K562 (cell line): ENCODE measurements at regions not wholly inside any gene's neighbourhood (a gene's known extent, or its start where the extent isn't known, plus 50 kb on each side); places are given as distances from the start of the nearest gene placed in this dataset.

Source experiments
- ATAC-seq: fragments of 200-7000 bp; cut with Tn5 transposase; 3 replicates; pipeline ENCODE4 v1.9.1; 2020; ENCODE audit warnings: moderate library complexity
- BruUV-seq: library from RNA; stranded (reverse); fragments of 400-500 nt; replicated peaks from 2 replicates; lab custom pipeline; 2021; lab: Mats Ljungman, UMichigan
- CTCF ChIA-PET: fragments of 300-600 bp; formaldehyde crosslinking; extraction: SDS; loops from one replicate; lab custom pipeline; 2021; ENCODE audit warnings: low intra/inter-chr PET ratio; lab: Yijun Ruan, JAX
- POLR2A ChIA-PET: fragments of 300-600, 350-650 bp; sonication (Branson Sonifier 250); formaldehyde crosslinking; extraction: SDS; loops from one replicate; lab custom pipeline; 2021; ENCODE audit warnings: antibody characterized with exemption, inconsistent platforms; lab: Yijun Ruan, JAX
- DNase-seq, 4 experiments: peaks; one replicate each; pipeline versions ENCODE4 v3.0.0 to v3.0.0-alpha.2; 2011 to 2018; ENCODE audit warnings: low spot score in 3 of 4, mixed read lengths in 3 of 4; ENCODE audit errors: extremely low read depth in 1 of 4
- FAIRE-seq: peaks from 2 replicates; lab custom pipeline; 2011; peaks lifted over from hg19 to GRCh38; lab: Jason Lieb, UNC
- H2AFZ ChIP-seq: 2 replicates; pipeline ENCODE4 v1.6.0; 2011; ENCODE audit warnings: low read depth, low read length, control low read depth, inconsistent platforms
- H3K27ac ChIP-seq: fragments of 200-600 bp; 3 replicates; pipeline ENCODE4 v1.8.0; 2011; ENCODE audit warnings: low read depth, mild to moderate bottlenecking, control low read depth, inconsistent platforms, low read length, moderate library complexity, mixed read lengths; ENCODE audit errors: extremely low read depth
- H3K27me3 ChIP-seq, 2 experiments: fragments of 300-600 bp in 1 of 2; 2 replicates in 1 of 2; 3 replicates in 1 of 2; pipeline versions ENCODE4 v1.6.0 to v1.8.0; 2011; ENCODE audit warnings: inconsistent platforms in 2 of 2, low read length in 2 of 2, mild to moderate bottlenecking in 1 of 2, mixed read lengths in 1 of 2, moderate library complexity in 1 of 2; ENCODE audit not compliant: control insufficient read depth in 2 of 2, insufficient read depth in 2 of 2
- H3K36me3 ChIP-seq: fragments of 300-600 bp; 3 replicates; pipeline ENCODE4 v1.8.0; 2011; ENCODE audit warnings: mild to moderate bottlenecking, low read length, inconsistent platforms; ENCODE audit not compliant: control insufficient read depth, insufficient read depth
- H3K4me1 ChIP-seq, 2 experiments: fragments of 200-600 bp in 1 of 2; replicated peaks in 1 of 2; 2 replicates in 1 of 2; 3 replicates in 1 of 2; pipeline versions ENCODE4 v1.5.1 to v1.8.0; 2011; ENCODE audit warnings: inconsistent platforms in 2 of 2, low read length in 2 of 2, mild to moderate bottlenecking in 1 of 2, mixed read lengths in 1 of 2, moderate library complexity in 1 of 2; ENCODE audit not compliant: control insufficient read depth in 2 of 2, insufficient read depth in 2 of 2
- H3K4me2 ChIP-seq: 2 replicates; pipeline ENCODE4 v1.6.1; 2011; ENCODE audit warnings: low read length, control low read depth, inconsistent platforms, mixed read lengths; ENCODE audit not compliant: insufficient read depth
- H3K4me3 ChIP-seq: fragments of 200-600 bp; sonication (generic), shearing (Covaris generic); 2 replicates; pipeline ENCODE4 v1.5.1; 2016; ENCODE audit warnings: control low read depth, inconsistent platforms
- H3K79me2 ChIP-seq: fragments of 200-600 bp; 3 replicates; pipeline ENCODE4 v1.8.0; 2011; ENCODE audit warnings: low read length, inconsistent platforms; ENCODE audit not compliant: control insufficient read depth, insufficient read depth
- H3K9ac ChIP-seq, 2 experiments: 2 replicates each; pipeline versions ENCODE4 v1.6.0 to v1.6.1; 2011; ENCODE audit warnings: low read depth in 2 of 2, low read length in 2 of 2, control low read depth in 1 of 2, inconsistent platforms in 1 of 2, mild to moderate bottlenecking in 1 of 2, mixed read lengths in 1 of 2; ENCODE audit not compliant: insufficient read depth in 1 of 2
- H3K9me1 ChIP-seq: one replicate; pipeline ENCODE4 v1.6.0; 2011; ENCODE audit warnings: inconsistent platforms, mild to moderate bottlenecking, low read length, moderate library complexity; ENCODE audit not compliant: control insufficient read depth, insufficient read depth
- H3K9me3 ChIP-seq: replicated peaks from 2 replicates; pipeline ENCODE4 v1.5.1; 2011; ENCODE audit warnings: low read depth, low read length, inconsistent platforms; ENCODE audit not compliant: control insufficient read depth, insufficient read depth
- H4K20me1 ChIP-seq: replicated peaks from 2 replicates; pipeline ENCODE4 v1.6.1; 2011; ENCODE audit warnings: low read length, inconsistent platforms, mixed read lengths; ENCODE audit not compliant: control insufficient read depth, insufficient read depth
- KHSRP ChIP-seq: fragments of 450-650 bp; IDR thresholded peaks from 2 replicates; pipeline ENCODE4 v1.6.1; 2017
- POLR2G ChIP-seq: fragments of 200-400 bp; formaldehyde crosslinking; IDR thresholded peaks from 2 replicates; pipeline ENCODE4 v1.6.1; 2017; ENCODE audit warnings: low read depth, mild to moderate bottlenecking, antibody characterized with exemption, low read length, moderate library complexity
- RBM39 ChIP-seq: fragments of 200-400 bp; formaldehyde crosslinking; optimal IDR thresholded peaks from 2 replicates; pipeline ENCODE3; 2018; ENCODE audit warnings: low read depth, low read length
- SMC3 ChIP-seq: conservative IDR thresholded peaks from 2 replicates; pipeline ENCODE4 v1.6.1; 2011; ENCODE audit warnings: low read depth, low read length, improper control_type of control experiment; ENCODE audit not compliant: insufficient read depth
- ZNF184 ChIP-seq: sonication (generic); formaldehyde crosslinking; IDR thresholded peaks from 2 replicates; pipeline ENCODE4 v1.5.0; 2020; ENCODE audit warnings: missing genetic modification reagents
- WGBS: fragments of 100-300 bp; shearing (Covaris generic); methylation state at CpG from one replicate; pipeline ENCODE4 v1.1.6; 2016; ENCODE audit warnings: low coverage, mixed read lengths; ENCODE audit not compliant: insufficient coverage; ENCODE audit errors: missing lambda C conversion rate; 5-methylcytosine and 5-hydroxymethylcytosine counted together
- in situ Hi-C: fragments of 300-500 bp; cut with MboI; formaldehyde crosslinking; loops from 4 replicates; pipeline ENCODE4 v1.15.0; 2018; ENCODE audit warnings: inconsistent platforms, mixed read lengths
- intact Hi-C: fragments of 100-400 bp; cut with micrococcal nuclease; formaldehyde crosslinking; loops from 2 replicates; pipeline ENCODE4 v1.14.2; 2022
- TF ChIP-seq, protein P1 (sequence below): sonication (generic); formaldehyde crosslinking; IDR thresholded peaks from 2 replicates; pipeline ENCODE4 v1.8.1; 2023; ENCODE audit warnings: mild to moderate bottlenecking, missing genetic modification reagents
- TF ChIP-seq, protein P2 (sequence below), 3 experiments: IDR thresholded peaks in 2 of 3; conservative IDR thresholded peaks in 1 of 3; 2 replicates each; pipeline ENCODE4 v1.5.1; 2011 to 2012; ENCODE audit warnings: low read length in 3 of 3, mild to moderate bottlenecking in 3 of 3, control low read depth in 2 of 3, improper control_type of control experiment in 1 of 3, inconsistent platforms in 1 of 3, low read depth in 1 of 3, mixed read lengths in 1 of 3, moderate library complexity in 1 of 3; ENCODE audit not compliant: insufficient read depth in 2 of 3

DNA sequence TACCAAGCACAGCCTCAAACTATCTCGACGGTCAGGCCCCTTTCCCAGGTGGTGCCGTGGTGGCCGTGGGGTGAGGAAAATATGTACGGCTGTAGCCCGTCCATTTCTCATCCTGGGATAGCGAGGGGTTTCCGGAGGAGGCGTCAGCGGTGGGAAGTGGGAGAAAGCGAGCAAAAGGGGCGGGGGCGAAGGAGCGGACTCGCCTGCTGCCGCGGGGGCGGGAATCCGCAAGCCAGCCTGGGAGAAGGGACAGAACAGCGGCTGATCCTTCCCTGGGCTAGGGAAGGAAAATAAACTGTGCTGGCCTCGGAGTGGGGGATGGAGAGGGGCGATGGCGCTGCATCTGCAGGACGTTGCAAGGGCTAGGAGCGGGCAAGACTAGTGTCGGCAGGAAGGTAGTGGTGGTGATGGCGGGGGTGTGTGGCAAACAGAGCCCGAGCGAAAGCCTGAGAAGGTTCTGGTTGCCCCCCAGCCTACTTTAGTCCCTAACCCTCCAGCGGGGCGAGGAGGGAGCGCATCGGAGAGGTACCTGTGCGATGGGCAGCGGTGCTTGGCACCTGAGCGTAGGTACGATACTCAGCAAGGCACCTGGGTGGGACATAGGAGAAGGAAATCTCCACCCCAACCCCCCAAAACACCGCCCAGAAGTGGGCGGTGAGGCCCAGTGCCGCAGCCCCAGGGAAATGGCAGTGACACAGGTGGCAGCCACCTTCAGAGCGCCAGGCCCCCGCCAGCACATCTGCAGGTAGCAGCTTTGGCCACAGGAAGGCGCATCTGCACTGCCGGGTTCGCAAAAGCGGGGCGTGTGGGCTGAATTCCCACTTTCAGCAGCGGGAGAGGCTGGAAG lies 49.9 kb upstream of the STEAP1B start:
- Histone ChIP-seq H2AFZ (no peak overlapping the region), H4K20me1 (no peaks in the 10 kb centered on the region), H3K9ac (no peak overlapping the region), H3K9me1 (no peaks in the 10 kb centered on the region), H3K36me3 (no peaks in the 10 kb centered on the region), H3K27ac (no peak overlapping the region), H3K27me3 (no peaks in the 10 kb centered on the region), H3K4me3 (no peak overlapping the region), H3K79me2 (no peaks in the 10 kb centered on the region; the same call in 2 of the 3 replicates), H3K4me2 (no peak overlapping the region), H3K4me1 (peaks cover 0 to 8% of the 10 kb centered on the region in 2 experiments; a peak in 1 of 5 replicates), H3K9me3 (no peaks in the 10 kb centered on the region)
- POLR2A ChIA-PET, result interaction anchor here (0.6 kb wide), 1 partner anchor 164 kb away, joined by 3 read pairs; no protein-coding TSS in a partner anchor
- DNase-seq (no peak), ATAC-seq (0 out of 3 replicates have a peak, but pooled peaks have one; percentile 46), FAIRE-seq (no peak)
- TF ChIP-seq RBM39 (no peak), POLR2G (0 out of 2 replicates have a peak, but pooled peaks have one; percentile 21), KHSRP (no peak), ZNF184 (CRISPR knock-in tag) (no peak), SMC3 (0 out of 2 replicates have a peak, but pooled peaks have one; percentile 9)
- TF ChIP-seq, protein P1, sequence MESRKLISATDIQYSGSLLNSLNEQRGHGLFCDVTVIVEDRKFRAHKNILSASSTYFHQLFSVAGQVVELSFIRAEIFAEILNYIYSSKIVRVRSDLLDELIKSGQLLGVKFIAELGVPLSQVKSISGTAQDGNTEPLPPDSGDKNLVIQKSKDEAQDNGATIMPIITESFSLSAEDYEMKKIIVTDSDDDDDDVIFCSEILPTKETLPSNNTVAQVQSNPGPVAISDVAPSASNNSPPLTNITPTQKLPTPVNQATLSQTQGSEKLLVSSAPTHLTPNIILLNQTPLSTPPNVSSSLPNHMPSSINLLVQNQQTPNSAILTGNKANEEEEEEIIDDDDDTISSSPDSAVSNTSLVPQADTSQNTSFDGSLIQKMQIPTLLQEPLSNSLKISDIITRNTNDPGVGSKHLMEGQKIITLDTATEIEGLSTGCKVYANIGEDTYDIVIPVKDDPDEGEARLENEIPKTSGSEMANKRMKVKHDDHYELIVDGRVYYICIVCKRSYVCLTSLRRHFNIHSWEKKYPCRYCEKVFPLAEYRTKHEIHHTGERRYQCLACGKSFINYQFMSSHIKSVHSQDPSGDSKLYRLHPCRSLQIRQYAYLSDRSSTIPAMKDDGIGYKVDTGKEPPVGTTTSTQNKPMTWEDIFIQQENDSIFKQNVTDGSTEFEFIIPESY, result peak; percentile 97
- TF ChIP-seq, protein P2, sequence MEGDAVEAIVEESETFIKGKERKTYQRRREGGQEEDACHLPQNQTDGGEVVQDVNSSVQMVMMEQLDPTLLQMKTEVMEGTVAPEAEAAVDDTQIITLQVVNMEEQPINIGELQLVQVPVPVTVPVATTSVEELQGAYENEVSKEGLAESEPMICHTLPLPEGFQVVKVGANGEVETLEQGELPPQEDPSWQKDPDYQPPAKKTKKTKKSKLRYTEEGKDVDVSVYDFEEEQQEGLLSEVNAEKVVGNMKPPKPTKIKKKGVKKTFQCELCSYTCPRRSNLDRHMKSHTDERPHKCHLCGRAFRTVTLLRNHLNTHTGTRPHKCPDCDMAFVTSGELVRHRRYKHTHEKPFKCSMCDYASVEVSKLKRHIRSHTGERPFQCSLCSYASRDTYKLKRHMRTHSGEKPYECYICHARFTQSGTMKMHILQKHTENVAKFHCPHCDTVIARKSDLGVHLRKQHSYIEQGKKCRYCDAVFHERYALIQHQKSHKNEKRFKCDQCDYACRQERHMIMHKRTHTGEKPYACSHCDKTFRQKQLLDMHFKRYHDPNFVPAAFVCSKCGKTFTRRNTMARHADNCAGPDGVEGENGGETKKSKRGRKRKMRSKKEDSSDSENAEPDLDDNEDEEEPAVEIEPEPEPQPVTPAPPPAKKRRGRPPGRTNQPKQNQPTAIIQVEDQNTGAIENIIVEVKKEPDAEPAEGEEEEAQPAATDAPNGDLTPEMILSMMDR (IDR thresholded peaks at IDR 0.05 in 2 of 3, conservative IDR thresholded peaks at IDR 0.05 in 1 of 3; ENCODE audit: insufficient read depth in 2 of 3, low read depth in 1 of 3, low read length in 3 of 3), result peak; percentile 19 to 35 (median 24); a peak in 3 of 6 replicates
- intact Hi-C loops, result no loop called here
- in situ Hi-C loops, result loop anchor here (25.0 kb wide), 1 partner anchor 712 kb away; no protein-coding TSS in a partner anchor
- CTCF ChIA-PET, result no interaction called here
- no TSS peak for BruUV-seq
- WGBS, result 75% methylated on average over 29 of the region's 48 CpGs
